ENCODE measurements at regions not wholly inside any gene's neighbourhood (a gene's known extent, or its start where the extent isn't known, plus 50 kb on each side); places are given as distances from the start of the nearest gene placed in this dataset.

DNA sequence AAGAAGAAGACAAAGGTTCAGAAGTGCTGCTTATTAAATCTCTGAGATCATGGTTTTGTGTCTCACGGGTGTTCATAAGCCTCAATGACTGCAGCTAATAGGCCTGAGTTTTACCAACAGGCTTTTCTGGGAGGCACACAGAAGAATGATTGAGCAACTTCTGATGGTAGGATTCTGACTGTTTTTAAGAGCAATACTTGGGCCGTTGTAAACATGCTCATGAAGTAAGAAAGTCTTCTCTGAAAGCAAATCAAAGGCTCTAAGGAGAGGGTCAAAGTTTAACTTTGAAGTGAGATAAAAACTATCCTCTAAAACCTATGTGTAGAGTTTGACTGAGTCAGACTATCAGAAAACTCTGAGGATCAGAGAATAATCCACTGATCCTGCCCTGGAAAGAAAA is 390.9 kb upstream of the DAB2 start:
- DNase-seq (ENCODE audit: low read depth in 2 of 2): no peak

DNA sequence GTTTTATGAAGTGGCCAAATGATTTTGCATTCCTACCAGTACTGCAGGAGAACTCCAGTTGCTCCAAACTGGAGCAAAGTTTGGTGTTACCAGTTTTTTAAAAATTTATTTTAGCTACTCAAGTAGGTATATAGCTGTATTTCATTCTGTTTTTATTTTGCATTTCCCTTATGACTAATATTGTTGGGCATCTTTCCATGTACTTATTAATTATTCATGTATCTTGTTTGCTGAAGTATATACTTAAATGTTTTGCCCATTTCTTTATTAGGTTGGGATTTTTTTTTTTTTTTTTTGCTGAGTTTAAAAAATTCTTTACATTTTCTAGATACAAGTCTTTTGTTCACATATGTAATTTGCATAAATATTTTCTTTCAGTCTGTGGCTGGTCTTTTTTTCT is 386.6 kb upstream of the DAB2 start:
- no peak for DNase-seq (ENCODE audit: low read depth in 2 of 2)

DNA sequence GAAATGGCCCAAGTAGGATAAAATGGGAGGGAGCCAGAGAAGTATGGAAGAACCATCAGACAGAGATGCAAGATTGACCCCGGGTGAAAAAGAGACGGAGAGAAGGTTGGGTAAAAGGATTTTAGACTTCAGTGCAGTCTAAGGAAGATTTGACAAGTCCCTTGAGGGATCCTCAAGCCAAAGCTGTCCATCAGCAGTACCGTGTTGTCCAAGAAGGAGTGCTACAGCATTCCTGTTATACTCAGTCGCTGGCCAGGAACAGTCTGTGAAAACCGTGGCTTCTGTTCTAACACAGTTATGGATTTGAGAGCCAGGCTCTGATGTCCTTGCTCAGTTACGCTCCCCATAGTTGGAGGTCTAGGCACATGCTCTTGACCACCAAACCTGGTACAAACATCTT is 383.9 kb upstream of the DAB2 start:
- DNase-seq (ENCODE audit: low read depth in 2 of 2): no peak

DNA sequence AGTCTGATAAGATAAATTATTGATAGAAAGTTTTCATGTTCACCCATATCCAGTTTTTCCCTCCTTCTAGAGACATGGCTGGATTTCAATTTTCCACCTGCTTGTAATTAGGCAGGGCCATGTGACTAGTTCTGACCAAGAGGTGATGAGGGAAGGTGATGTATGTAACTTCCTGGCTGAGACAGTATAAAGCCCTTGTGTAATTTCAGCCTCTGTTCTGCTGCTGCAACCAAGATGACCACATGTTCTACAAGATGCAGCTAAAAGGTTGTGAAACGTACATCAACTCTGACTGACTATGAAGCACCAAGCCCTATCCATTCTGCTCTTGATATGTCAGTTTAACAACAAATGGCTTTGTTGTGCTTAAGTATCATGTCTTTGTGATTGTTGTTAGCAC is 376.5 kb upstream of the DAB2 start:
- no peak for DNase-seq (ENCODE audit: low read depth in 2 of 2)

DNA sequence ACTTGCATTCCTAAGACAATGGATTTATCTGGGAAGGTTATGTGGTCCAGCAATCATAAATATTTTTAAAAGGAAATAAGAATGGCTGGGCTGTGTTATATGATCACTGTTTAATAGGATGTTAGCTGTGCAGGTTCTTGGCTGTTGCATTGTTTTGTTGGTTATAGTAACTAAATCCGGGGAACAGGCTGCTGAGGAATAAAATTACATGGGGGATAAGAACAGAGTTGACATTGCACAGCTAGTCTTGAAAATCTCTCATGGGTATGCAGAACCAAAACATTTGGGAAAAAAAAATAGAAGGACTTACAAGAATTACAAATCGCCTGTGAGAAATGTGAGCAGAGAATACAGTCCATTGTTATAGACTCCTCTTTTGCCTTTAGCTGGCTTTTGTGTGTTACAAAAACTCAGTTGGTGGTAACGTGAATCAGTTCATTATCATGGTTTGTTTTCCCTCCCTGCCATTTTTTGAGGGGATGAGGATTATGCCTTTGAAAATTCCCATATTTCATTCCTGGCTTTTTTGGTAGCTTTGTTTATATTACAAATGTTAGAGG is 375.3 kb upstream of the DAB2 start:
- DNase-seq (ENCODE audit: low read depth in 2 of 2): no peak

DNA sequence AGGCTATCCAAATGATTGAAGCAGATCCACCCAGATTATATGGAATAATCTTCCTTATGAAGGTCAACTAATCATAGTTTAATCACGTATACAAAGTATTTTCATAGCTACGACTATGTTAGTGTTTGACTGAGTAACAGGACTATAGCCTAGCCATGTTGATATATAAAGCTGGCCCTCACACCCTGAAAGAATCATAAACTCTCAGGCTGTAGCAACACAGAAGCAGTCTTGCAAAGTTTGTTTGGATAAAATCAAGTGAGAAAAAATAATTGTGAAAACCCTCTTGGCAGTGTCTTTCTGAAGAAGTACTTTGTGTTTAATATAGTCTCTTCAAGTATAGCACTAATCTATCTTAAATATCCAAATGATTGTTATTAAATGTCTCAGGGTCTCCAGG is 374.5 kb upstream of the DAB2 start:
- DNase-seq (ENCODE audit: low read depth in 2 of 2): no peak

DNA sequence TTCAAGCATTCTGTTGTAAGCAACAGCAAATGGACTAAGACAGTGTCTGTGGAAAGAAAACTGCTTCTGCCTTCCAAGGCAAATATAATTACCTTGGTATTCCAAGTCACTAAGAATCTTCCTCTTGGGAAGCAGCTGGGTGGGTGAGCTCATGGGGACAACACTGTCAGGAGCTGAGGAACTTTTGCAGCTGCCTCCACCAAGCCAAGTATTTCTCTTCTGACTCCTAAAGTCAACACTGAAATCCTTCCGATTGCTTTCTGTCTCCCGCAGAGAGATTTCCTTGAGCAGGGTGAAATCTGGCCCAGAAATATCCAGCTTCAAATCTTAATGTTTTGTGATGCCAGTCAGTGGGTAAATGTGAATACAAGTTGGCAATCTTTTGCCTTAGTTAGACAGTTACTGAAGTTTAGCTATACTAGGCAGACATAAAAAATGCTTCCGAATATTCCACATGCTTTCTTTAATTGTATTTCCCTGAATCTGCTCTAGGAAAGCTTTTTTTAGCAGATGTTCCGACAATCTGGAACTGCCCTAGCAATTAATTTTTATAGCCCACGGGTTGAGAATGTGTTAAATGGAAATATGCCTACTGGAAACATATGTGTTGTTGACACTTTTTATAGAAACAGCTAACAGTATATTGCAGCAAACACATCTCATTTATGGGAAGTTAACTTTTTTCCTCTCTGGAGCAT is 369.9 kb upstream of the DAB2 start:
- no peak for DNase-seq (ENCODE audit: low read depth in 2 of 2)

DNA sequence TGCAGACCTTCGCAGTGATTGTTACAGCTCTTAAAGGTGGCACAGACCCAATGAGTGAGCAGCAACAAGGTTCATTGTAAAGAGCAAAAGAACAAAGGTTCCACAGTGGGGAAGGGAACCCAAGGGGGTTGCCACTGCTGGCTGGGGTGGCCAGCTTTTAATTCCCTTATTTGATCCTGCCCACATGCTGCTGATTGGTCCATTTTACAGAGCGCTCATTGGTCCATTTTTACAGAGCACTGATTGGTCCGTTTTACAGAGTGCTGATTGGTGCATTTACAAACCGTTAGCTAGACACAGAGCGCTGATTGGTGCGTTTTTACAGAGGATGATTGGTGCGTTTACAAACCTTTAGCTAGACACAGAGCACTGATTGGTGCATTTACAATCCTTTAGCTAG is 360.6 kb upstream of the DAB2 start:
- no peak for DNase-seq (ENCODE audit: low read depth in 2 of 2)

DNA sequence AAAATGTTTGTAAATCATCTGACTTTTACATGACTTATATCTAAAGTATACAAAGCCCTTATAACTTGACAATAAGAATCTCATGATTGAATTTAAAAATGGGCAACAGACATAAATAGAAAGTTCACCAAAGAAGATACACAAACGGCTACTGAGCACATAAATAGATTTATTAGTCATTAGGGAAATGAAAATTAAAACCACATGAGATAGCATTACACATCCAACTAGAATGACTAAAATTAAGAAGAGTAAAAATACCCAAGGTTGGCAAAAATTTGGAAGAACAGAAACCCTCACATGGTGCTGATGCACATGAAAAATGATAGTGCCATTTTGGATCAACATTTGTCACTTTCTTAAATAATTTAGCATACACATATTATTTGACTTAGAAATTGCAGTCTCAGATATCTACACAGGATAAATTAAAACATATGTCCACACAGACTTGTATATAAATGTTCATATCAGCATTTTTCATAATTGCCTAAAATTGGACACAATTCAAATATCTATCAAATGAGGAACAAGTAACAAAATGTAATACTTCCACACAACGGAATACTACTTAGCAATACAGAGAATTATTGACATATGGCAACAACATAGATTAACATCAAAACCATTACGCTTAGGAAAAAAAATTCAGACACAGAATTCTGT is 359.1 kb upstream of the DAB2 start:
- DNase-seq (ENCODE audit: low read depth in 2 of 2): no peak

DNA sequence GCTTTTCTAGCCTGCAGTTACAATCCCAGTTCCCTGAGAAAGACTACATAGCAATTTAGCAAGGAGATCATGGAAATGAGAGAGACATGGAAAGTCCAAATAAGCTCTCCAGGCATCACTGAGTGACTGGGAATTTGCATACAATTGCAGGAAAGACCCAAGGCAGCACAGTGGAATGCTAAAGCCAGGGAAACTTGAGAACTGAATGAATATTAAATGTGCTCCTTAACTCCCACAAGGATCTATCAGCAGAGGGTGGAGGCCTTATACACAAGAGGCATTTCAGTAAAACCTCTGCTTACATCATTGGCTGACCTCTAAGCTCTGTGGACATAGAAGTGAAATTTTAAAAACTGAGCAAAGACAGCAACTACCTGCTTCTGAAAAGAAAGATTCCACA is 355.6 kb upstream of the DAB2 start:
- DNase-seq (ENCODE audit: low read depth in 2 of 2): no peak

DNA sequence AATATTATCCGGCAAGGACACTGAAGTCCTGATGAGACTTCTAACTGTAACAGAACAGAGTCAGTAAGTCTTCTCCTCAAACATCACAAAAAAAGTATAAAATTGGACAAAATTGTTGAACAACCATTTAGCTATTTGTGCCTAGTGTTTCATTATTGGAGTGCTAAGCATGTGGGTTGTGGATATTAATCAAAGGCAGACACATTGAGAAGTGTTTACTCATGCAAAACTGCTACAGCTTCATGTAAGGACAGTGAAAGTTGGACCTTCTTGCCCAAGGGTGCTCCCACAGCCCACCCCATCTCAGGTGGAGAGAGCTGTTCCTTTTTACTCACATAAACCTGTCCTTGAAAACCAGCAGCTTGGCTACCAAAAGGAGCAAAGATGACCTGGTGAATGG is 355.1 kb upstream of the DAB2 start:
- no peak for DNase-seq (ENCODE audit: low read depth in 2 of 2)

DNA sequence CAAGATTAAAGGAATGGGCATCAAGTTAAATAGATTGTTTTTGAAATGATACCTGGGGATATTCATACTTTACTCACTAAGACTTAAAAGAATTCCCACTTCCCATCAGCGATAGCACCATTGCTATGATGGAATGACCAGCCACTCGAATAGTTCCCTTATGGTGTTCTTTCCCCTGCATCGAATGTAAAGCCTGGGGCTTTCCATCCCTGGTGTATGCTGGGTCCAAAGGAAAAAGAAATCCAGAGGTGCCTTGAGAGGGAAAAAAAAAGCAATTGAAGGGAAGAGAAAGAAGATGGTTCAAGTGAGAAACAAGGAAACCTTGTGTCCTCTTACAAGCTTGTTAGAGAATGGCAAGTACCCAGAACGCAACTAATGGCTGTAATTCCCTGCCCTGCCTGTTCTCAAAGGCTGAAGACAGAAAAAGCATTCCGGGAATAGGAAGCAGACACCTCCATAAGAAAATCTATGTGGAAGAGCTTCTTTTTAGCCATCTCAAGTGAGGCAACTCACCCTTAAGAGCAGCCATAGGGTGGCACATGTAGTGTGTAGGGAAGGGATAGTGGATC is 351.1 kb upstream of the DAB2 start:
- DNase-seq (ENCODE audit: low read depth in 2 of 2): no peak

DNA sequence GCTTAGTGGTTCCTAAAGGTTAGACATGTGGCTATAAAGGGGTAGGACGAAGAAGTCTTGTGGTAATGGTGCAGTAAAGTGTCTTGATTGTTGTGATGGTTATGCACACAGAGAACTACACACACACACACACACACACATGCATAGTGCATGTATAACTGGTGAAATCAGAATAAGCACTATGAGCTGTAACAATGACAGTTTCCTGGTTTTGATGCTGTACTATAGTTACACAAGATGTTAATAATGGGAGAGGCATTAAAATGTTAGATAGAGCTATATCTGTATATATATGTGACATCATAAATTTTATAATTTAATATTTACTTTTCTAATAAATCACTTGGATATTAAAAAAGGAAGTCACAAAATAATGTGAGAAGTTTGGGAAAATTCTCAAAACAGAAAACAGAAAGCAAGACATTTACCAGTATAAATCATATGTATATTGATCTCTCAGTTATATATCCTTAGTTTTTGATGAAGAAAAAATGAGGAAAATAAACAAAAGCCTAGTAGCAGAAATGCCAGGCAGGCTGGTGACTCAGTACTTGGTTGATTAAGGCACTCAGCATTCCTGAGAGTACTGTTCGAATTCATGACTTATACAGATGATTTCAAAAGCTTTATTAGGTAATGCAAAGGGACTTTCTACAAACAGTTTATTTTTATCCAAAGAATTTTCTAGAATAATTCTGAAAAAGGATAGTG is 350.5 kb upstream of the DAB2 start:
- no peak for DNase-seq (ENCODE audit: low read depth in 2 of 2)

DNA sequence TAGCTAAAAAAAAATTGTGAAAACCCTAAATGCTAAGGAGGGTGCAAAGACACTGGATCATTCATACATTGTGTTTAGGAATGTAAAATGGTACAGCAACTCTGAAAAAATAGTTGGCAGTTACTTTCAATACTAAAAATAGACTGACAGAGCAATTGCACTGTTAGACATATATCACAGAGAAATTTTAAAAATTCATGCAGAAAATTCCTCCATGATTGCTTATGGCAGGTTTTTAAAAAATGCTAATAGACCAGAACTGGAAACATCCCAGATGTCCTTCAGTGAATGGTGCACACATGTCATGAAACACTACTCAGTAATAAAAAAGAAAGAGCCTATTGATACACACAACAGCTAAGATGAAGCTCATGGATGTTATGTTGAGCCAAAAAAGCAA is 349.8 kb upstream of the DAB2 start:
- no peak for DNase-seq (ENCODE audit: low read depth in 2 of 2)

DNA sequence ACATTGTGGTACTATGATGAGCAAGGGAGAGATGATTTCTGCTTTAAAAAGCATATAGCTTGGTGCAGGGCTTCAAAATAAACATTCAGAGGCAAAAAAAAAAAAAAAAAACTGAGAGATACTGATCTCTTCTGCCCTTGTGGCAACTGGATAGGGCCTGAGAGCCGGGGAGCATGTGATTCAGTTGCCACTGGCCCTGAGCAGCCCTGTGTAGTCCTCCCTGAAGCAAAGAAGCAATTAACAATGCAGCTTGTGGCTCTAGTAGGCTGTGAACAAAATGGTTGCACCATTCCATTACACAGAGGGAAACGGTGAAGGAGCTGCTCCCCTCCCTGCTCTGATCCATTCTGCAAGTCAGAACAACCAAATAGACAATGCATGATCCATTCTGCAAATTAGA is 347.5 kb upstream of the DAB2 start:
- no peak for DNase-seq (ENCODE audit: low read depth in 2 of 2)

DNA sequence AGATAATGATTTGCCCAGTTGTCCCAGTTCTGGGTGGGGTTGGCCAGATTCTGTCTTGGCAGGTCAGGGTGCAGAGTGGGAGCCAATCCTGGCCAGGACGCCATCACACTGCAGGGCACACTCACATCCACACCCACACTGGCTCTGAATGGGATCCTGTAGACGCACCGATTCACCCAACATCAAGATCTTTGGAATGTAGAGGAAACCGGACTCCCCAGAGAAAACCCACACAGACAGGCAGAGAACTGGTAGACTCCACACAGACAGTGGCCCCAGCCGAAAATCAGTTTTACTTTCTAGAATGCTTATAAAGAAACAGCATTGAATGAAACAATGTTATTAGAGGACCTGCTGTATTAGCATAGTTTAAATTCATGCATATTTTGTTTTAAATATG is 343.1 kb upstream of the DAB2 start:
- no peak for DNase-seq (ENCODE audit: low read depth in 2 of 2)

DNA sequence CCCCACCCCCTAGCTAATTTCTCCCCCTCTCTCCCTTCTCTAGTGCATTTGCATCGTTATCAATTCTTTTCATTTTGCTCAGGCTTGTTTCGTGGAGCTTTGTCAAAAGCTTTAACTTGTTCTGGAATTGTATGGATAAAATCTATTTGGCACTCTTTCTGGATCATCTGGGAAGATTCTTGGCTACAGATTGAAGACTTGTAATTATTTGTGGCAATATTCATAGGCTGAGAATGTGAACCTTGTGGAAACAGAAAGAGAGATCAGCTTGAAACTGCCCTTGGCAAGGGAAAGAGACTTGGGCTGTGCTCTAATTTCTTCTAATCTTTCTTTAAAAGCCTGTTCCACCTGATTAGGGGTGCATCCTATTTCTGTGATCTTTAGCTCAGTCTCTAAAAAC is 340.6 kb upstream of the DAB2 start:
- no peak for DNase-seq (ENCODE audit: low read depth in 2 of 2)

DNA sequence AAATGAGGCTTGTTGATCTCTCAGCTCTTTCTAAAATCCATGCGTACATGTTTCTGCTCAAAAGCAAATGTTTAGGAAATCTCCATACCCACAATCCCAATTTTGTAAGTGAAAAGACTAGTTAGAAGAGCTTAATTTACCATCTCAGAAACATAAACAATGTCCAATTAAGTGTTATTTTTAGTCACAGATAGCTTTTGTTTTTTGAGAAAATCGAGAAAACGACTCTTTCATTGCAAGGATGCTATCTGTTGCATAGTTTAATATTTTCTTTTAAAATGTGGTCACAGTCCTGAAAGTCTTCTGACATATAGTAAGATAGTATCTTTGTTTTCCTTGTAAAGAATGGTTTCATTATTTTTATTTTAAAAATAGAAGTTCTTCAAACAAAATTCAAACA is 338.0 kb upstream of the DAB2 start:
- DNase-seq (ENCODE audit: low read depth in 2 of 2): no peak

DNA sequence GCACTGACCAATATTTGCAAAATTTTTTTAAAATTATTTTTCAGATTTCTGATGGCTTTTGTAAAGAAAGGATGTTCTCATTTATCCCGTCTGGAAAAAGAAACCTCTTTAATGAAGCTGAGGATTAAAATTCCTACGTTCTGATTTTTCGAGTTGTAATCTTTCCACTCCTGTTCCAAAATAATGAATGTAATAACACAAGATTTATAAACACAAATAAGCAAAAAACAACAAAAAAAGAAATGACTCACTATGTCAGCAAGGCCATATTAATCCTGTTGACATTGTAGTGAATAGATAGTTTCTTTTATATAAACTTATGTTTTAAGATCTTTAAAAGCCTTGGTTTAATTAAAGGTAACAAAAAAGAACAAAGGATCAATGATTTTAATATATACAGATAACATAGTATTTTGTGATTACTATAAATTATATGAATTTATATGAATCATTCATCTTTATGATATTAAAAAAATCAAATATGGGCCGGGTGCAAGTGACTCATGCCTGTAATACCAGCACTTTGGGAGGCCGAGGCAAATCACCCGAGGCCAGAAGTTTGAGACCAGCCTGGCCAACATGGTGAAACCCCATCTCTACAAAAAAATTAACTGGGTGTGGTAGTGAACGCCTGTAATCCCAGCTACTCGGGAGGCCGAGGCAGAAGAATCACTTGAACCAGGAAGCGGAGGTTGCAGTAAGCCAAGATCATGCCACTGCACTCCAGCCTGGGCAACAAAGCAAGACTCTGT is 336.6 kb upstream of the DAB2 start:
- DNase-seq (ENCODE audit: low read depth in 2 of 2): no peak

DNA sequence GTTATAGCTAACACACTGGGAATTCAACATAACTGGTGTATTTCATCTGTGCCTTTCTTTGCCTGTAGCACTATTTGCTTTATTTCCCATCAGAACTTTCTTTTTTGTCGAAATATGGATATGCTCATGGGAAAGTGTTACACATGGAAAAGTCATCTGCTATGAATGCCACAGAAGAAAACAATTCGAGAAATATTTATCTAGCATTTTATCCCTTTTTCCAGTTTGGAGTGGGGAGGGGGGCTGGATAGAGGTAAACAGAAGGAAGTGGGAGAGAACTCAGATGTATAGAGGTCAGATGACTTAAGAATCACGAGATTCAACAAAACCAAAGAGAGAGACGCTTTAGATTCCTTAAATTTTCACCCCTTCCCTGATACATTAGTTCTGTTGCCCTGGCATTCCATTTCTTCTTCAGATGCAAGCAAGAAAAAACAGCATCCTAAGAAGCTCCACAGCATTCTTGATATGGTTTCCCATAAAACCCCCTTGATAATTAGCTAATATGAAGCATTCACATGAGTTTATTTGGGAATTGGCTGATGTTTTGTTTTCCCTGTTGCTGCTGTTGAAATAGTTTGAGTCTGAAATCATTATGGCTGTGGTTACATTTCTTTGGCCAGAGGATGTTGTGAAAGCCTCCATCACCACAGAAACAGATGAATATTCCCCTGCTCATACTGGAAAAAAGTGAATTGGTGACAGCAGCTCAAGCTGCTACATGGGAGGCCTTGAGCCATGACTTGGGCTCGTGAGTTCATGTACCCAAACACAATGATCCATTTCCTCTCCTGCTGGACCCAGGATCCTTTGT is 335.8 kb upstream of the DAB2 start:
- DNase-seq (ENCODE audit: low read depth in 2 of 2): no peak

DNA sequence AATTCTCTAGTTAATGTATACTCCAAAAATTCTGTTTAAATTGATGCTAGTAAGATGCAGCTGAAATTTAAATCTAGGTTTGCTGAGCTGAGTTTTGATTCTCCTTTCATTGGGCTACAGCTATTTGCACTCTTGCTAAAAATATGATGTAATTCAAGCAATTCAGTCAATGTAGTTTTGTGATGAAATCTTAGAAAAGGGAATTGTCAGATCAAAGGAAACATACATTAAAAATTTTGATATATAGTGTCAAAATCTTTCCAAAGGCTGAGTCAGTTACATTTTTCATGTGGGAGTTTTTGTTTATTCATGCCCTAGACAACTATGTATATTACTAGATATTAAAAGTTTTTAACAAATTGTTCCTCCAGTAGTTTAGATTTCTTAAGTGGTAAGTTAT is 334.9 kb upstream of the DAB2 start:
- DNase-seq (ENCODE audit: low read depth in 2 of 2): no peak
